IPS-15b (cell line): ENCODE measurements at regions not wholly inside any gene's neighbourhood (a gene's known extent, or its start where the extent isn't known, plus 50 kb on each side); places are given as distances from the start of the nearest gene placed in this dataset.
"Not testable (repeated sequence)": the region's sequence is repeated elsewhere in the genome, so short reads cannot be mapped to it uniquely, and the experiment has no call there.

Experiments used
- H3K27me3 ChIP-seq: one replicate; pipeline ENCODE4 v1.6.1; 2013; ENCODE audit warnings: low read length; ENCODE audit not compliant: control insufficient read depth, insufficient read depth
- H3K36me3 ChIP-seq: one replicate; pipeline ENCODE4 v1.6.1; 2013; ENCODE audit warnings: low read length; ENCODE audit not compliant: control insufficient read depth, insufficient read depth
- H3K4me1 ChIP-seq: one replicate; pipeline ENCODE4 v1.6.1; 2013; ENCODE audit warnings: mild to moderate bottlenecking, low read length; ENCODE audit not compliant: control insufficient read depth, insufficient read depth
- H3K4me3 ChIP-seq: one replicate; pipeline ENCODE4 v1.5.1; 2013; ENCODE audit warnings: low read depth, low read length
- H3K9ac ChIP-seq: one replicate; pipeline ENCODE4 v1.6.1; 2013; ENCODE audit warnings: low read depth, mild to moderate bottlenecking, low read length
- H3K9me3 ChIP-seq: one replicate; pipeline ENCODE4 v1.6.1; 2013; ENCODE audit warnings: mild to moderate bottlenecking, low read length; ENCODE audit not compliant: control insufficient read depth, insufficient read depth

- no peaks in the 10 kb centered on the region for H3K27me3 ChIP-seq
- no peaks in the 10 kb centered on the region for H3K4me1 ChIP-seq
- no peaks in the 10 kb centered on the region for H3K9me3 ChIP-seq
- no peaks in the 10 kb centered on the region for H3K36me3 ChIP-seq
- H3K4me3 ChIP-seq = no peak overlapping the region
- H3K9ac ChIP-seq = no peak overlapping the region
Measured at GRCh38 chr5:92081958-92082712, 699.0 kb upstream of the ARRDC3 start.

- H3K4me1 ChIP-seq = no peaks in the 10 kb centered on the region
- peaks cover 8% of the 10 kb centered on the region for H3K9me3 ChIP-seq
- no peaks in the 10 kb centered on the region for H3K27me3 ChIP-seq
- no peaks in the 10 kb centered on the region for H3K36me3 ChIP-seq
- no peak overlapping the region for H3K9ac ChIP-seq
- H3K4me3 ChIP-seq = no peak overlapping the region
Measured at GRCh38 chr5:92070786-92071185, 687.7 kb upstream of the ARRDC3 start.

GRCh38 chr5:92064993-92065392, 681.9 kb upstream of the ARRDC3 start:
- Histone ChIP-seq H3K4me3 (no peak overlapping the region), H3K9ac (no peak overlapping the region), H3K9me3 (peaks cover 8% of the 10 kb centered on the region), H3K36me3 (no peaks in the 10 kb centered on the region), H3K27me3 (no peaks in the 10 kb centered on the region), H3K4me1 (no peaks in the 10 kb centered on the region)

- Histone ChIP-seq H3K36me3 (no peaks in the 10 kb centered on the region), H3K9me3 (no peaks in the 10 kb centered on the region), H3K27me3 (no peaks in the 10 kb centered on the region), H3K4me3 (no peak overlapping the region), H3K9ac (no peak overlapping the region), H3K4me1 (no peaks in the 10 kb centered on the region)
Measured at GRCh38 chr5:92051741-92052140, 668.6 kb upstream of the ARRDC3 start.

GRCh38 chr5:92050970-92051369, 667.9 kb upstream of the ARRDC3 start:
- no peaks in the 10 kb centered on the region for H3K4me1 ChIP-seq
- H3K9me3 ChIP-seq = no peaks in the 10 kb centered on the region
- H3K27me3 ChIP-seq = no peaks in the 10 kb centered on the region
- H3K4me3 ChIP-seq = no peak overlapping the region
- H3K9ac ChIP-seq = no peak overlapping the region
- H3K36me3 ChIP-seq = no peaks in the 10 kb centered on the region

- H3K9ac ChIP-seq = no peak overlapping the region
- H3K9me3 ChIP-seq = no peaks in the 10 kb centered on the region
- H3K27me3 ChIP-seq = no peaks in the 10 kb centered on the region
- no peak overlapping the region for H3K4me3 ChIP-seq
- no peaks in the 10 kb centered on the region for H3K4me1 ChIP-seq
- H3K36me3 ChIP-seq = no peaks in the 10 kb centered on the region
Measured at GRCh38 chr5:92041911-92042660, 659.0 kb upstream of the ARRDC3 start.

- H3K9me3 ChIP-seq = no peaks in the 10 kb centered on the region
- H3K27me3 ChIP-seq = no peaks in the 10 kb centered on the region
- no peaks in the 10 kb centered on the region for H3K4me1 ChIP-seq
- no peak overlapping the region for H3K4me3 ChIP-seq
- no peaks in the 10 kb centered on the region for H3K36me3 ChIP-seq
- no peak overlapping the region for H3K9ac ChIP-seq
Measured at GRCh38 chr5:92041206-92041605, 658.1 kb upstream of the ARRDC3 start.

GRCh38 chr5:92029792-92030191, 646.7 kb upstream of the ARRDC3 start:
- H3K9me3 ChIP-seq, H3K36me3 ChIP-seq, H3K27me3 ChIP-seq, H3K9ac ChIP-seq, H3K4me1 ChIP-seq, H3K4me3 ChIP-seq: not testable (repeated sequence)

- Histone ChIP-seq H3K4me3 (no peak overlapping the region), H3K27me3 (no peaks in the 10 kb centered on the region), H3K36me3 (no peaks in the 10 kb centered on the region), H3K9ac (no peak overlapping the region), H3K9me3 (no peaks in the 10 kb centered on the region), H3K4me1 (no peaks in the 10 kb centered on the region)
Measured at GRCh38 chr5:92023555-92023954, 640.4 kb upstream of the ARRDC3 start.

GRCh38 chr5:92023141-92023471, 640.0 kb upstream of the ARRDC3 start:
- Histone ChIP-seq H3K27me3 (no peaks in the 10 kb centered on the region), H3K4me3 (no peak overlapping the region), H3K9ac (no peak overlapping the region), H3K9me3 (no peaks in the 10 kb centered on the region), H3K36me3 (no peaks in the 10 kb centered on the region), H3K4me1 (no peaks in the 10 kb centered on the region)

- no peaks in the 10 kb centered on the region for H3K27me3 ChIP-seq
- H3K4me1 ChIP-seq = no peaks in the 10 kb centered on the region
- H3K9ac ChIP-seq = no peak overlapping the region
Measured at GRCh38 chr5:92022415-92023140, 639.5 kb upstream of the ARRDC3 start.

More at GRCh38 chr5:92022415-92023140, 639.5 kb upstream of the ARRDC3 start:
- Histone ChIP-seq H3K4me3 (no peak overlapping the region), H3K36me3 (no peaks in the 10 kb centered on the region), H3K9me3 (no peaks in the 10 kb centered on the region)
